GM18909 (cell line): ENCODE measurements at regions not wholly inside any gene's neighbourhood (a gene's known extent, or its start where the extent isn't known, plus 50 kb on each side); places are given as distances from the start of the nearest gene placed in this dataset.
"Not testable (repeated sequence)": the region's sequence is repeated elsewhere in the genome, so short reads cannot be mapped to it uniquely, and the experiment has no call there.

ENCODE experiments used
- ATAC-seq: cut with Tn5 transposase; IDR thresholded peaks from one replicate; pipeline ENCODE4 v1.9.1; 2021; ENCODE audit warnings: mild to moderate bottlenecking; ENCODE audit not compliant: unreplicated experiment, poor library complexity

DNA sequence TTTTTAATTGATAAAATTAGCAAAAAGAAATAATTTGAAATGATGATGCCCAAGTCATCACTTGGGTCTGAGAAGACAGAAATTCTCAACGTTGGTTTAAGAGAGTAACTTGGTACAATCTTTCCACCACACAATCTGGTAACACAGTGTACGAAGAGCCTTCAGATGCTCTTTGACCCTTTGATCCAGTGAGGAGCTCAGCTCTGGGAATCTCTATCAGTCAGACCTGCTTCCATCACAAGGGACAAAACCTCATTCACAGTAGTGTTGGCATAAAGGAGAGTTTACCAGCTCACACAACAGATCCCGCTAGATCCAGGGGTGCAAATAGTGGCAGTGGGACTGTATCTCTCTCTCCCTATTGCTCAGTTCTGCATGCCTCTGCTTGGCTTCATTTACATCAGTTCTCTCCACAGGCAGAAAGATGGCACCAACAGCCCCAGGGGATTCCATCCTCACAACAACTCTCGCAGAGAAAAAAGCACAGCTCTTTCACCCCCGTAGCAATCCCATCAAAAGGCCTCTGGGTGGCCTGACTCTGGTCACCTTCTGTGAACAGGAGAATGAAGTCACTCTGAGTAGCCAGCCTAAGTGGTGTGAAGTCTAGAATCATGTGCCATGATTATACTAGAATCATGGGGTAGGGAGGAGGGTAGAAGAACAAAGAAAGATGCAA, 119.7 kb downstream of the ZNF281 start:
- no peak for ATAC-seq

DNA sequence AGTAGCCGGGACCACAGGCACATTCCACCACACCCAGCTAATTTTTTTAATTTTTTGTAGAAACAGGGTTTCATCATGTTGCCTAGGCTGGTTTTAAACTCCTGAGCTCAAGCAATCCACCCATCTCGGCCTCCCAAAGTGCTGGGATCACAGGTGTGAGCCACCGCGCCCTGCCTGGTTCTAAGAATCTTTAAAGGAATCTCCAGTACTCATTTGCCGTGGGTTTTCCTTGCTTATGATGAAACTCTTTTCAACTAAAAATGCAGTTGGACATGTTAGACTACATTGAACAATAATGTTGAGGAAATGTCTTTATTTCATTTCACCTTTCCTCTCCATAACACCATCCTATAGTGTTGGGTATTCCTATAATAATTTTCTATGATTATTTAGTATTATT, 121.6 kb downstream of the ZNF281 start:
- ATAC-seq = no peak

DNA sequence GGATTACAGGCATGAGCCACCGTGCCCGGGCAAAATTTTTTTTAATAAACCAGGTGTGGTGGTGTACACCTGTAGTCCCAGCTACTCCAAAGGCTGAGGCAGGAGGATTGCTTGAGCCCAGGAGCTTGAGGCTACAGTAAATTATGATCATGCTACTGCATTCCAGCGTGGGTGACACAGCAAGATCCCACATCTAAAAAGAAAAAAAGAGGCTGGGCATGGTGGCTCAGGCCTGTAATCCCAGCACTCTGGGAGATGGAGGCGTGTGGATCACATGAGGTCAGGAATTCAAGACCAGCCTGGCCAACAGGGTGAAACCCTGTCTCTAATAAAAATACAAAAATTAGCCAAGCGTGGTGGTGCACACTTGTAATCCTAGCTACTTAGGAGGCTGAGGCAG, 125.6 kb downstream of the ZNF281 start:
- ATAC-seq = not testable (repeated sequence)

DNA sequence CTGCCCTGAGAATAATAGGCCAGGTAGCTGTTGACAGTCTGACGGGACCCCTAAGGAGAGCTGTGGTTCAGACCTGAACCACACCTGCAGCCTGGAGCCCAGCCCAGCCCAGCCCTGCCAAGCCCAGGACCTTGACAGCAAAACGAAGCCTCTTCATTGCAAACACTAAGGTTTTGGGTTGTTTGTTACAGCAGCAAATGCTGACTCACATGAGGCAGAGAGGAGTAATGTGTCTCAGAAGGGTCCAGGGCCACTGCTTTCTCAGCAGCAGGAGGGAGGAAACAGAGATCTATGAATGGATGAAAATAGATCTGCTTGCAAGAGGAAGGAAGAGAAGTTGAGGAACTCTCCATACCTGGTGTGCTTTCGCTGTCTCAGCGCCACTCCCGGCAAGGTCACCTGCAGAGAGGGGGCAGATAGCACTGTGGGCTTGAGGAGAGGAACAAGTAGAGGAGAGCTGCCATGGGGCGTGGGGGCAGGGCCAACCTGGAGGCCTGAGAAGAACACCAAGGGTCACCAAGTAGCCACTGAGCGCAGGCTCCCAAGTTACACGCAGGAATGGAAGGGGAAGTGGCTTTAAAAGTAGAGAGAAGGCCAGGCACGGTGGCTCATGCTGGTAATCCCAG, 127.2 kb downstream of the ZNF281 start:
- no peak for ATAC-seq

DNA sequence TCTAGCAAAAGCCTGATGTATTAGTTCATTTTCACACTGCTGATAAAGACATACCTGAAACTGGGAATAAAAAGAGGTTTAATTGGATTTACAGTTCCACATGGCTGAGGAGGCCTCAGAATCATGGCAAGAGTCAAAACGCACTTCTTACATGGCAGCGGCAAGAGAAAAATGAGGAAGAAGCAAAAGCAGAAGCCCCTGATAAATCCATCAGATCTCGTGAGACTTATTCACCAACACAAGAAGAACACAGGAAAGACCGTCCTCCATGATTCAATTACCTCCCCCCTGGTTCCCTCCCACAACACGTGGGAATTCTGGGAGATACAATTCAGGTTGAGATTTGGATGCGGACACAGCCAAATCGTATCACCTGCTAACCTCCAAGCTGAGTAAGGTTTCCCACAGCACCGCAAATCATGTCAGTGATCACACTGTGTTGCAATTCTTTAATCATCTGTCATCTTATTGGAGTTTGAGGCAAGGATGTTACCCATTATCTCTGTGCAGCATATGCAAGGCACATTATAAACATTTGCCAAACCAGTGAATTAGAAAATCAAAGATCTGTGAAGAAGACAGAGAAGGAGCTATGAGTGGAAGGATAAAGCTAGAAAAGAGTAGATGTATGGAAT, 128.5 kb downstream of the ZNF281 start:
- ATAC-seq = no peak

DNA sequence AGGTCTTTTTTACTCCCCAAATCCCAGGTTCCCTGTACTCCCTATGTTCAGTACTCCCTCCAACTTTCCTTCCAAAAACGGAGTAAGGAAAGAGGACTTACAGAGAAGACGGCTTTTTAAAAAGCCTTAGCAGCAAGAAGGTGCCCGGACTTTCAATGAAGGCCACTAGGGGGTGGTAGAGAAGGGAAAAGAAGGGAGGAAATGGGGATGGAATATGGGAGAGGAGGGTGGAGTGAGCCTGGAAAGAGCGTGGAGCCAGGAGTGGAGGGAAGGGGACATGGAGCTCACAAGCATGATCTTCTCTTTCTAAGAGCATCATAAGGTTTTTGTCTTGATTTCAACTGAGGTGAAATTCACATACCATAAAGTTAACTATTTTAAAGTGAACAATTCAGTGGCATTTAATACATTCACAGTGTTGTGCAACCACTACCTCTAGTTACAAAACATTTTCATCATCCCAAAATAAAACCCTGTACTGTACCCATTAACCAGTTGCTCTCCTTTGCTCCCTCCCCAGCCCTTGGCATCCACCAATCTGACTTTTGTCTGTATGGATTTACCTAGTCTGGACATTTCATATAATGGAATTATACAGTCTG, 129.9 kb downstream of the ZNF281 start:
- ATAC-seq = no peak

DNA sequence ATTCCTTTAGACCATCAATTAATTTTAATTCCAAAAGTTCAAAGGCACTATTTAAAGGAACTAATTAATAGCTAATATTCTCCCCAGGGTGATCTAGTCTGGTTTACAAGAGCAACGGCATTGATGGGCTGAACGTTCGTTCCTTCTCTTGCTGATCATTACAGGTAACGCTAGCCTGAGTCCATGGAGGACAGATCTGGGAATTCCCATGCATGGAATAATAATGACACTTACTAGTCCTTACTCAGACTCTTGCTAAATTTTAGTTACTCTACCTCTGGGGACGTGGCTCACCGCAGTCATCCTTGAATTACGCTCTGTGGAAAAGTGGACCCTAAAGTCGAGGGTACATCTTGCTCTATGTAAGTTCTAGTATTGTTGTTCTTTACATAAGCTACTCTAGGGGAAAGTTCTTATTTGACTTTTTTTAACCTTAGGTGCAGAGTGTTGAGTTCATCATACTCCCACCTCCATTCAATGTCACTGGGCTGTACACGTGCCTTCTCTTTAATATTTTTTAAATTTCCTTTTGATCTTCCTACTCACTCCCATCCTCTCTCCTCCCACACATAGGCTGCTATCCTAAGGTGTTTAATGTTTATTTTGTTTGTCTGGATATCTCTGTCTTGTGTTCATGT, 133.9 kb downstream of the ZNF281 start:
- ATAC-seq = no peak

DNA sequence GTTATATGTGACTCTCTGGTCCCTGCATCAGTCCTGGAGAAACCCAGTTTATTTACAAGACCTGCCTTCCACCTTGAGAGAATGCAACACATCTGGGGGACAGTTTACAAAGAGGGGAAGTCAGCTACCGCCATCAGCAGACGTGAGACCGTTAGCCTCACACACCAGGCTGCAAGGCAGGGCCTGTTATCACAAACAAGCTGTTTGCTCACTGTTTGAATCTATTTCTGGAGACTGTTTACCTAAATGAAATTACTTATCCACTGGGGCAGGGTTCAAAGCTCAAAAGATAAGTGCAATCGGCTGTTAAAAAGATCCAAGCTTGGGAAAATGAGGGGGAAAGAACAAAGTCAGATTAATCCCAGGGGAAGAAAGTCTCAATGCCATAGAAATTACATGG, 134.4 kb downstream of the ZNF281 start:
- no peak for ATAC-seq

DNA sequence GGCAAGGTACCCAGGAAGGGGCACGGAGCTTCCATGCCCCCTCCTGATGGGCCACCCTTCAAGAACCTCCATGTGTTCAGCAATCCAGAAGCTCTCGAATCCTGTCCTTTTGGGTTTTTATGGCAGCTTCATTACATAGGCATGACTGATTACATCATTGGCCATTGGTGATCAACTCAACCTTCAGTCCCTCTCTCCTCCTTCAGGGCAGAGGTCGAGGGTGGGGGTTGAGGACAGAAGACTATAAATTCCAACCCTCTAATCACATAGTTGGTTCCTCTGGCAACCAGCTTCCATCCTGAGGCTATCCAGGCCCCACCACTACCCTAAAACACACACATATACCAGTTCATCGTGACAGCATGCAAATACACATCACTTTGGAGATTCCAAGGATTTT, 135.7 kb downstream of the ZNF281 start:
- ATAC-seq = no peak

DNA sequence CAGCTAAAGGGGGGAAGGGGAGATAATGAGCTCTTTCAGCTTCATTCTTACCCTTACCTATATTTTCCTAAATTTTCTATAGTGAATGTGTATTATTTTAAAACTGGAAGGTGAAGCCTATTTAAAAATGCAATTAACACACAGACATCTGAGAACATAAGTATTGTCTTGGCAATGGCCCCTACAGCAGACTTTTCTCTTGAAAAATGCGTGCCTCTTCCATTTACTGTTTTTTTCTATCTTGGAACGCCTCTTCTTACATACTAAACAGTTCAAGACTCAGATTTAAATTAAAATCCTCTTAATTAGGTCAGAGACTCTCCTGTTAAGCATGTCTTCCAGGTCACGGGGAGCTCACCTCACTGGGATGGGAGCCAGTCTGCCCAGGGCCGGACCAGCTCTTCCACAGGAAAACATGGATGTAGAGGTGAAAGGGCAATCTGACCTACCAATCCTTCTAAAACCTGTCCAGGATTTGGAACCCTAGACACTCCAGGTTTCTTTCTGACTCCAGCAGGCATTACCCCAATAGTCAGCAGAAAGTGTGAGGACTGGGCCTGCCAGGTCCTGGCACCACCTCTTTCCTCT, 137.3 kb downstream of the ZNF281 start:
- no peak for ATAC-seq

DNA sequence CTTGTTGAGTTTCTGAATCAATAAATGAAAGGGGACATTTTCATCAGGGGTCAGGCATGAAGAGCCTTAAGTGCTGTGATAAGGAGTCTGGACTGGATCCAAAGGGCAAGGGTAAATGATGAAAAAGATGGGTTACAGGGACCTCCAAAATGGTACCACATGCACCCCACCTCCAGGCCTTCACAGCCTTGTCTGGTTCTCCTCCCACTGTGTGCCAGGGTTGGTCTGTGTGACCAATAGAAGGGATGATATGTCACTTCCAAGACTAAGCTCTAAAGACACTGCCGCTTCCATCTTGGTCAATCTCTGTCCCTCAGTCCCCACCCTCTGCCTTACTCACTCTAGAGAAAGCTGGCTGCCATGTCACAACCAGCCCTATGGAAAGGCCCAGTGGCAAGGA, 140.6 kb downstream of the ZNF281 start:
- no peak for ATAC-seq

DNA sequence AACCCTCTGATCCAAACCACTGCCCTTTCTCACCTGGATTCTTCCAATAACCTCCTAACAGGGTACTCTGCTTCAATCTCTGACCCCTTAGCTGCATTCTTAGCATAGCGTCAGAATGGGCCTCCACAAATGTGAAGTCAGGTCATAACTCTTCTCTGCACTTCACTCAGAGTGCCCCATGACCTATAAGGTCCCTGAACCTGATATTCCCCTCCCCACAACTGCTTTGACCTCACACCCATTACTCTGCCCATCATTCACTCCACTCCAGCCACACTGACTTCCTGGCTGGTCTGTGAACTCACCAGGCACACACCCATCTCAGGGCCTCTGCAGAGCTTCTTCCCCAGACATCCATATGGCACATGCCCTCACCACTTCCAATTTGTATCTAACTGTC, 141.9 kb downstream of the ZNF281 start:
- no peak for ATAC-seq

DNA sequence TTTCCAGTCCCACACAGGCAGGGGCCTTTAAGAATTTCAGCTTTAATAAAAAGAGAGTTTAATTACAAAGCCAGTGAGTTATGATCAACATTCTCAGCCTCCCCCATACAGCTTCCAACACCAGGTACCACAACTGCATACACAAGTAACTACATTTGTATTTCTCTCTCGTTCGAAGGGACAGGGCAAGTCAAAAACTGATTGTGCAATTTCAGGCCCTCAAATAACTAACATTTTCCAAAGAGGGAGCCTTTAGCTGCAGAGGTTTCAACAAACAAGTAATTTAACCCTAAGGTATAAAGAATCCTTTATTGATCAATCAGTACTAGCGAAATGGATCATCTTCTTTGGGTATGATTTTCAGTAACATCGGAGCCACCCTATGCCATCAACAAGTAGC, 142.4 kb downstream of the ZNF281 start:
- ATAC-seq = no peak

DNA sequence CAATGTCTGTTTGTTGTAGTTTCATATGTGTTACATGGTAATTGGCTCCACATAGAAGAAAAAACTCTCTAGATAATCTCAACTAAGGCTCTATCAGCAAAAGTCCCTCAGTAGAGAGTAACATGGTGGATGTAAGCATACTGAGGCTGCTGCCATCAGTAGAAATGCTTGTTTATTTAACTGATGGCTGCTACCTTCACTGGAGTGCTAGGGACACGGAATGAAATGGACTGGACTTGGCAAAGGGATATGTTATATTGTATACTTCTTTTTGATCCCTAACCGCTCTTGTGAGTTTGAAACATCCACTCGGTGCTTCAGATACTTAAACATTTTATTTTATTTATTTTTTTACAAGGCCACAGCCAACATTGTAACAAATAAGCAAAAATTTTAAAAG, 143.0 kb downstream of the ZNF281 start:
- no peak for ATAC-seq

DNA sequence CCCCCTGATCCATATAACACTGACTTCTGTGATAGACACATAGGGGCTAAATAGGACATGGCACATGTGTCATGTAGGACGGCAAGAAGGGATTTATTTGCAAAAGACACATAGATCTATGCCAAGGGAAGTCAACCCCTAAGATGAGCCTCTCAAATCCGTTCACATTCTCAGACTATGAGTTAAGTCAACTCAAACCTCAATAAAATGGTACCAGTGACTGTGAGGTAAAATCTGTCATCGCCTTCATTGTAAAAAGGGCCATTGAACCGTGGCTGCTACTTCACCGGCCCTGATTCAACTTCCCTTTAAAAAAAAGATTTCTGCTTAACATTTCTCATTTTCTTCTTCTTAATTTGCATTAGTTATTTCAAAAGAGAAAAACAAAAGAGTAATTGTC, 144.0 kb downstream of the ZNF281 start:
- no peak for ATAC-seq

DNA sequence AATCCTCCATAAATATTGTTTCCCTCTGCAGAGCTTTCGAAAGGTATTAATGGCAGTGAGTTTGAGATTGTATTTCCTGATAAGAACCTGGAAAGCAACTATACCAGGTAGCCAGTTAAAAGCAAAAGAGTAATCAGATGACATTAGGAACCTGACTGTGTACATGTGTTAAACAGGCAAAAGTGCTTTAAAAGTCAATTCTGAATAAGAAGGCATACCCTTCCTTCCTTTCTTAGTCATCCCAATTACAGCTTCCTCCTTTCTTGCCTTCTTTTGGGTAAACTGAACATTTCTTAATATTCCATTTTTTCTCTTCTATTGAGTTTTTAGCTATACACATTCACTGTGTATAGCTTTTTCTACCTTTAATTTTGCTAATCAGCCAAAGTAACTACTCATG, 144.7 kb downstream of the ZNF281 start:
- no peak for ATAC-seq

DNA sequence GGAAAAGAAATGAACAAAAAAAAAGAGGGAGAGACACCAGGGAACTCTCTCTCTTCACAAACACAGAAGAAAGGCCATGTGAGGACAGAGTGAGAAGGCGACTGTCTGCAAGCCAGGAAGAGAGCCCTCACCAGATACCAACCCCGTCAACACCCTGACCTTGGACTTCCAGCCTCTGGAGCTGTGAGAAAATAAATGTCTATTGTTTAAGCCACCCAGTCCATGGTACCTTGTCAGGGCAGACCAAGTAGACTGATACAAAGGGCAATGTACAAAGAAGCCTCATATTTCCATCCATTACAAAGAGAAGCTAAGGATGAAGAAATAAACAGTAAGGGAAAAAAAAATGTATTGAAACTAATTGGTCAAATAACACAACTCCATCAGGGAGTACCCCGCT, 146.6 kb downstream of the ZNF281 start:
- no peak for ATAC-seq

DNA sequence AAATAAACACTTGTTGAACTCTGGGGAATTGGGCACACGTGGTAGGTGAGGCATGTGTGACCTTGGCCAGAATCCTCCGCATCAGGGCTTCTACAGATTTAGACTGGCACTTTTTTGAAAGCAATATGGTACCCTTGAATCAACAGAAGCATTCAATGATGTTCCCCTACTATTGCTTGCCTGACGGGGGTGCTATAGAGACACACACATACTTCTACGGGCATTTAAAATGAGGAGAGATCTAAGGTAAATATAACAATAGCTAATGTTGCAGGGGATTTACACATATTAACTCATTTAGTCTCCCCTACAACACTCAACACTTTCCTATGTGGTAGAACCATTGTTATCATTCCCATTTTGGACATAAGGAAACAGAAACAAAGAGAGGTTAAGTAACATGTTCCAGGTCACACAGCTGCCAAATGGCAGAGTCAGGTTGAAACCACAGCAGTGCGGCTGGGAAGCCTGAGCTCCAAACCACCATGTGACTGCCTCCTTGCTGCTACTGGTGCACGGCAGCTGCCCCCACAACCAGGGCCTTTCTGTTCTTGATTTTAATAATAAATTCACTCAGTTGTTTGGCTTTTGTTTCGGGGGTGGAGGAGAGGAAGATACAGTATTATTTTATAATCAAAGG, 147.4 kb downstream of the ZNF281 start:
- ATAC-seq = peak; percentile 78

DNA sequence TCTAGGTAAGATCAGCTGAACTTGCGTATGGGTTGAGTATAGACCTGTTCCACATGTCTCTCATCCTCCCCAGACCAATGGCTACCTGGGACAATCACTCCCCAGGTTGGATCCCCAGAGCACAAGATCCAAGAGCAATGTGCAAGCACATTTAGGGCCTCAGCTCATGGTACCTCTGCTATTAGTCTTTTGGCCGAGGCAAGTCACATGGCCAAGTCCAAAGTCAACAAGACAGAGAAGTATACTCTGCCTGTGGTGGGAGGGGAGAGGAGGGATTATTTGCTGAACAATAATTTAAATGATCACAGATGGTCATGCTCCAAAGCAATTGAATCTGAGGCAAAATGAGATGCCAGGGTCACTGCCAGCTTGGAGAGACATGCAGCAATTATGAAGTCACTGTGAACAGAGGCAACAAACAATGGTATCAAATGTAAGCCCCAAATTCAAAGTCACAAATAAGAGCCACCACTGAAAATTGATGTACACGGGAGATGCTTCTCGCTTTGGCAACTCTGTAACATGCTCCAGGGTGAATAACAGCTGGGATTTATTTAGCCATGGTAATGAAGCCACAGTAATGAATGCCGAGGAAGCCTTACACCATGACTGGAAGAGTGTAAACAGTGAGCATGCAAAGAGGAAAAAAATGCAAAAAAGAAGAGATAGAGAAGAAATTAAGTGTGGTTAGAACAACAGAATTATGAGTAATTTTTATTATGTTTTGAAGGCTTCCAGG, 149.1 kb downstream of the ZNF281 start:
- no peak for ATAC-seq
